Endothelial cell of umbilical vein (primary cell): ENCODE measurements at regions not wholly inside any gene's neighbourhood (a gene's known extent, or its start where the extent isn't known, plus 50 kb on each side); places are given as distances from the start of the nearest gene placed in this dataset.

Experiments
- BruUV-seq: library from RNA; stranded (reverse); fragments of 400-500 nt; replicated peaks from 2 replicates; lab custom pipeline; 2021; lab: Mats Ljungman, UMichigan
- CTCF ChIA-PET: fragments of 300-600, 350-600 bp; sonication (Branson Sonifier 250); formaldehyde crosslinking; loops from one replicate; lab custom pipeline; 2021; ENCODE audit warnings: antibody characterized with exemption, inconsistent platforms; lab: Charles Lee
- POLR2A ChIA-PET: fragments of 300-600, 350-600 bp; sonication (Branson Sonifier 250); formaldehyde crosslinking; loops from one replicate; lab custom pipeline; 2021; ENCODE audit warnings: antibody characterized with exemption, inconsistent platforms; lab: Charles Lee
- DNase-seq: peaks from one replicate; pipeline ENCODE4 v3.0.0-alpha.2; 2011; ENCODE audit warnings: low read depth, low spot score
- FAIRE-seq: peaks from 2 replicates; lab custom pipeline; 2011; peaks lifted over from hg19 to GRCh38; lab: Jason Lieb, UNC
- H2AFZ ChIP-seq: 2 replicates; pipeline ENCODE4 v1.6.0; 2012; ENCODE audit warnings: low read depth, low read length, control low read depth, inconsistent platforms
- H3K27ac ChIP-seq: 2 replicates; pipeline ENCODE4 v1.5.1; 2011; ENCODE audit warnings: low read depth, mild to moderate bottlenecking, control low read depth, low read length, moderate library complexity; ENCODE audit not compliant: insufficient read depth
- H3K27me3 ChIP-seq, 2 experiments: 2 replicates each; pipeline versions ENCODE4 v1.6.0 to v1.6.1; 2011; ENCODE audit warnings: low read length in 2 of 2, mixed read lengths in 1 of 2; ENCODE audit not compliant: control insufficient read depth in 2 of 2, insufficient read depth in 2 of 2
- H3K36me3 ChIP-seq, 2 experiments: 2 replicates in 1 of 2; 3 replicates in 1 of 2; pipeline ENCODE4 v1.5.1; 2011; ENCODE audit warnings: low read length in 2 of 2, mild to moderate bottlenecking in 1 of 2, moderate library complexity in 1 of 2; ENCODE audit not compliant: control insufficient read depth in 2 of 2, insufficient read depth in 2 of 2; ENCODE audit errors: extremely low read depth in 1 of 2
- H3K4me1 ChIP-seq: 3 replicates; pipeline ENCODE4 v1.5.1; 2011; ENCODE audit warnings: mild to moderate bottlenecking, low read length; ENCODE audit not compliant: control insufficient read depth, insufficient read depth; ENCODE audit errors: extremely low read depth
- H3K4me2 ChIP-seq: 2 replicates; pipeline ENCODE4 v1.6.1; 2011; ENCODE audit warnings: low read length, control low read depth, mixed read lengths; ENCODE audit not compliant: insufficient read depth
- H3K4me3 ChIP-seq, 3 experiments: fragments of 200-600 bp in 1 of 3; sonication (generic), shearing (Covaris generic) in 1 of 3; replicated peaks in 1 of 3; 2 replicates each; pipeline ENCODE4 v1.5.1; 2011 to 2016; ENCODE audit warnings: control low read depth in 3 of 3, low read length in 3 of 3, mild to moderate bottlenecking in 2 of 3, inconsistent platforms in 1 of 3, low read depth in 1 of 3, moderate library complexity in 1 of 3; ENCODE audit not compliant: insufficient read depth in 1 of 3
- H3K79me2 ChIP-seq: 2 replicates; pipeline ENCODE4 v1.6.0; 2012; ENCODE audit warnings: low read length, inconsistent platforms; ENCODE audit not compliant: control insufficient read depth, insufficient read depth
- H3K9ac ChIP-seq: replicated peaks from 2 replicates; pipeline ENCODE3; 2011; ENCODE audit warnings: low read length, control low read depth; ENCODE audit not compliant: insufficient read depth; ENCODE audit errors: extremely low read depth
- H3K9me1 ChIP-seq: replicated peaks from 3 replicates; pipeline ENCODE4 v1.6.0; 2011; ENCODE audit warnings: mild to moderate bottlenecking, low read length; ENCODE audit not compliant: control insufficient read depth, insufficient read depth; ENCODE audit errors: extremely low read depth
- H3K9me3 ChIP-seq: replicated peaks from 2 replicates; pipeline ENCODE4 v1.5.1; 2012; ENCODE audit warnings: low read length, inconsistent platforms; ENCODE audit not compliant: control insufficient read depth, insufficient read depth
- H4K20me1 ChIP-seq: replicated peaks from 2 replicates; pipeline ENCODE3; 2011; ENCODE audit warnings: mild to moderate bottlenecking, low read length; ENCODE audit not compliant: control insufficient read depth, insufficient read depth; ENCODE audit errors: extremely low read depth
- EZH2 ChIP-seq: IDR thresholded peaks from 2 replicates; pipeline ENCODE4 v1.6.1; 2012; ENCODE audit warnings: borderline replicate concordance, low read depth, mild to moderate bottlenecking, moderate library complexity, low read length, inconsistent platforms; ENCODE audit not compliant: severe bottlenecking
- FOS ChIP-seq: IDR thresholded peaks from 2 replicates; pipeline ENCODE4 v1.6.1; 2011; ENCODE audit warnings: mild to moderate bottlenecking, low read length, moderate library complexity, borderline replicate concordance; ENCODE audit not compliant: insufficient read depth
- JUN ChIP-seq: IDR thresholded peaks from 2 replicates; pipeline ENCODE4 v1.6.1; 2011; ENCODE audit warnings: borderline replicate concordance, low read depth; ENCODE audit not compliant: insufficient read length, insufficient read depth
- MYC ChIP-seq: IDR thresholded peaks from one replicate; pipeline ENCODE4 v1.6.1; 2011; ENCODE audit warnings: mild to moderate bottlenecking, low read depth, low read length
- POLR2A ChIP-seq: IDR thresholded peaks from 2 replicates; pipeline ENCODE4 v1.6.1; 2012; ENCODE audit warnings: low read depth, mild to moderate bottlenecking, control low read depth, low read length
- POLR2AphosphoS5 ChIP-seq: IDR thresholded peaks from 2 replicates; pipeline ENCODE4 v1.6.1; 2012; ENCODE audit warnings: low read depth, mild to moderate bottlenecking, control low read depth, low read length, moderate library complexity; ENCODE audit not compliant: insufficient read depth
- dilution Hi-C: fragments of 300-500 bp; cut with MboI; formaldehyde crosslinking; loops from one replicate; pipeline ENCODE4 v1.15.0; 2019; ENCODE audit warnings: low sequenced_read_pairs; ENCODE audit not compliant: extremely low pct_ligation_motif_present
- intact Hi-C: fragments of 100-400 bp; cut with micrococcal nuclease; formaldehyde crosslinking; loops from one replicate; pipeline ENCODE4 v1.10.0; 2022
- TF ChIP-seq, protein P1 (sequence below): IDR thresholded peaks from 2 replicates; pipeline ENCODE4 v1.6.1; 2011; ENCODE audit not compliant: insufficient read depth, insufficient read length
- TF ChIP-seq, protein P2 (sequence below), 2 donors: IDR thresholded peaks; 1 replicate in 1 of 2; 2 replicates in 1 of 2; pipeline ENCODE4 v1.5.1; 2011; ENCODE audit warnings: low read length in 2 of 2, mild to moderate bottlenecking in 2 of 2, moderate library complexity in 2 of 2, control low read depth in 1 of 2, inconsistent platforms in 1 of 2, low read depth in 1 of 2; ENCODE audit not compliant: insufficient read depth in 1 of 2; ENCODE audit errors: extremely low read depth in 1 of 2

DNA sequence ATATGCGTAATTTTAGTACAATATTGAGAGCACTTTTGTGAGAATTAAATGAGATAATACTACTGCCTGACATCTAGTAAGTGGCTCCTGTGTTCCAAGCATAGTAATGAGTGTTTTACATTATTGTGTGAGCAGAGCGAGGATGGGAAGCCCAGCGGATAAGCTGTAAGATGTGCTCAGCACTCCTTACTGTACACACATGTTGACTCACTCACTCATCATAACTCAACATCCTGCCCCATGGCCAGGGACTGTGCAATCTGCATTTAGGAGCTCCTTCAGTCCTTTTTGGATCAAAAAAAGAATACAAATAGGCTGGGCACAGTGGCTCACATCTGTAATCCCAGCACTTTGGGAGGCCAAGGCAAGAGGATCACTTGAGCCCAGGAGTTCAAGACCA, 72.9 kb upstream of the NEBL start:
- no peaks in the 10 kb centered on the region for H4K20me1 ChIP-seq
- no peak for TF ChIP-seq POLR2A
- TF ChIP-seq, protein P1, sequence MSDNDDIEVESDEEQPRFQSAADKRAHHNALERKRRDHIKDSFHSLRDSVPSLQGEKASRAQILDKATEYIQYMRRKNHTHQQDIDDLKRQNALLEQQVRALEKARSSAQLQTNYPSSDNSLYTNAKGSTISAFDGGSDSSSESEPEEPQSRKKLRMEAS = no peak
- TF ChIP-seq FOS = peak; percentile 61
- H3K4me1 ChIP-seq = peaks cover 6% of the 10 kb centered on the region
- ChIA-PET POLR2A (no interaction called here), CTCF (interaction anchor here (1.3 kb wide), 1 partner anchor 131 kb away, joined by 3 read pairs; no protein-coding TSS in a partner anchor)
- FAIRE-seq (peak; percentile 74), DNase-seq (peak; percentile 17)
- intact Hi-C loops = no loop called here
- dilution Hi-C loops = no loop called here
- H3K4me3 ChIP-seq = no peak overlapping the region
- H2AFZ ChIP-seq = peak overlapping the region; percentile 26
- no TSS peak for BruUV-seq
- no peak overlapping the region for H3K9ac ChIP-seq
- no peak overlapping the region for H3K4me2 ChIP-seq
- no peaks in the 10 kb centered on the region for H3K79me2 ChIP-seq
- no peaks in the 10 kb centered on the region for H3K9me3 ChIP-seq
- no peak overlapping the region for H3K27ac ChIP-seq
- H3K27me3 ChIP-seq = no peaks in the 10 kb centered on the region
- H3K9me1 ChIP-seq = no peaks in the 10 kb centered on the region
- H3K36me3 ChIP-seq = no peaks in the 10 kb centered on the region

DNA sequence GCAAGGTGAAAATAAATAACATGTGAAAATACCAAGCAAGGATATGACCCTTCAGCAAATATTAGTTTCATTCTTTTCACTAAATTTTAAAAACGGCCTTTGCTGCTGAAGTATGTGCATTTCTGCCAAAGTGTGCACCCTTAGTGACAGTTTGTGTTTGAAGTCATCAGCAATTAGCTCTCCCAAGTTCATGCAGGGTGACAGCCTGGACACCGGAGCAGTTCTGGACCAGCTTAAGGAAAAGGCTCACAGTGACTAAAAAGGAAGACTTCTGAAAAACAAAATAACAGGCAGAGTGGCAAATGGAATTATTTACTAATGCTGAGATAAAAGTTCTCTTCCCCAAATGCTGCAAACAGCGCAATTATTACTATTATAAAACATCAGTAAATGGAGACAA, 69.3 kb upstream of the NEBL start:
- Histone ChIP-seq H3K4me1 (peaks cover 2% of the 10 kb centered on the region), H3K27ac (no peak overlapping the region), H3K27me3 (peaks cover 2 to 3% of the 10 kb centered on the region in 2 experiments), H3K79me2 (no peaks in the 10 kb centered on the region), H3K4me2 (no peak overlapping the region), H3K9me1 (no peaks in the 10 kb centered on the region), H3K4me3 (no peak overlapping the region), H4K20me1 (no peaks in the 10 kb centered on the region), H3K36me3 (no peaks in the 10 kb centered on the region), H3K9me3 (no peaks in the 10 kb centered on the region), H2AFZ (no peak overlapping the region), H3K9ac (no peak overlapping the region)
- FAIRE-seq = no peak
- TF ChIP-seq, protein P1 = no peak
- no peak for TF ChIP-seq POLR2AphosphoS5
- TF ChIP-seq, protein P2, sequence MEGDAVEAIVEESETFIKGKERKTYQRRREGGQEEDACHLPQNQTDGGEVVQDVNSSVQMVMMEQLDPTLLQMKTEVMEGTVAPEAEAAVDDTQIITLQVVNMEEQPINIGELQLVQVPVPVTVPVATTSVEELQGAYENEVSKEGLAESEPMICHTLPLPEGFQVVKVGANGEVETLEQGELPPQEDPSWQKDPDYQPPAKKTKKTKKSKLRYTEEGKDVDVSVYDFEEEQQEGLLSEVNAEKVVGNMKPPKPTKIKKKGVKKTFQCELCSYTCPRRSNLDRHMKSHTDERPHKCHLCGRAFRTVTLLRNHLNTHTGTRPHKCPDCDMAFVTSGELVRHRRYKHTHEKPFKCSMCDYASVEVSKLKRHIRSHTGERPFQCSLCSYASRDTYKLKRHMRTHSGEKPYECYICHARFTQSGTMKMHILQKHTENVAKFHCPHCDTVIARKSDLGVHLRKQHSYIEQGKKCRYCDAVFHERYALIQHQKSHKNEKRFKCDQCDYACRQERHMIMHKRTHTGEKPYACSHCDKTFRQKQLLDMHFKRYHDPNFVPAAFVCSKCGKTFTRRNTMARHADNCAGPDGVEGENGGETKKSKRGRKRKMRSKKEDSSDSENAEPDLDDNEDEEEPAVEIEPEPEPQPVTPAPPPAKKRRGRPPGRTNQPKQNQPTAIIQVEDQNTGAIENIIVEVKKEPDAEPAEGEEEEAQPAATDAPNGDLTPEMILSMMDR (IDR thresholded peaks at IDR 0.05; ENCODE audit: extremely low read depth in 1 of 2, insufficient read depth in 1 of 2, low read depth in 1 of 2, low read length in 2 of 2) = no peak
- TF ChIP-seq JUN = no peak
- no peak for TF ChIP-seq MYC
- no peak for TF ChIP-seq FOS
- no peak for TF ChIP-seq EZH2
- no peak for TF ChIP-seq POLR2A
- BruUV-seq = no TSS peak
- intact Hi-C loops (no loop called here), dilution Hi-C loops (no loop called here)
- POLR2A ChIA-PET = no interaction called here
- CTCF ChIA-PET = no interaction called here
- DNase-seq = no peak
